ENCODE measurements at regions not wholly inside any gene's neighbourhood (a gene's known extent, or its start where the extent isn't known, plus 50 kb on each side); places are given as distances from the start of the nearest gene placed in this dataset.

DNA sequence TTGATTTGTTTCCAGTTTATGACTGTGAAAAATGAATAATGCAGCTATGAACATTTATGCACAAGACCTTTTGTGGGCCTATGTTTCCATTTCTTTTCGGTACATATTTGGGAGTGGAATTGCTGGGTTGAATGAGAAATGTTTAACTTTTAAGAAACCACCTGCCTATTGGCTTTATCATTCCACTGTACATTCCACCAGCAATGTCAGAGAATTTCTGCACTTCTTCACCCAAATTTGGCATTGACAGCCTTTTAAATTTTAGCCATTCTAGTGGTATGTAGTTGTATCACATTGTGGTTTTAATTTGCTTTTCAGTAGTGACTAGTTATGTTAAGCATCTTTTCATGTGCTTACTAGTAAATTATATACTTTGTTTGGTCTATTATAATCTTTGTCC lies 317.0 kb upstream of the TMTC1 start:
- Histone ChIP-seq H3K4me3 (replicated peaks; ENCODE audit: low read depth, low read length) (no peak overlapping the region), H3K27me3 (replicated peaks; ENCODE audit: control insufficient read depth, insufficient read depth, low read length) (no peaks in the 10 kb centered on the region), H3K36me3 (ENCODE audit: control insufficient read depth, insufficient read depth, low read length) (no peaks in the 10 kb centered on the region)
- DNase-seq (ENCODE audit: extremely low read depth, insufficient read length) = no peak
- TF ChIP-seq, protein P1, sequence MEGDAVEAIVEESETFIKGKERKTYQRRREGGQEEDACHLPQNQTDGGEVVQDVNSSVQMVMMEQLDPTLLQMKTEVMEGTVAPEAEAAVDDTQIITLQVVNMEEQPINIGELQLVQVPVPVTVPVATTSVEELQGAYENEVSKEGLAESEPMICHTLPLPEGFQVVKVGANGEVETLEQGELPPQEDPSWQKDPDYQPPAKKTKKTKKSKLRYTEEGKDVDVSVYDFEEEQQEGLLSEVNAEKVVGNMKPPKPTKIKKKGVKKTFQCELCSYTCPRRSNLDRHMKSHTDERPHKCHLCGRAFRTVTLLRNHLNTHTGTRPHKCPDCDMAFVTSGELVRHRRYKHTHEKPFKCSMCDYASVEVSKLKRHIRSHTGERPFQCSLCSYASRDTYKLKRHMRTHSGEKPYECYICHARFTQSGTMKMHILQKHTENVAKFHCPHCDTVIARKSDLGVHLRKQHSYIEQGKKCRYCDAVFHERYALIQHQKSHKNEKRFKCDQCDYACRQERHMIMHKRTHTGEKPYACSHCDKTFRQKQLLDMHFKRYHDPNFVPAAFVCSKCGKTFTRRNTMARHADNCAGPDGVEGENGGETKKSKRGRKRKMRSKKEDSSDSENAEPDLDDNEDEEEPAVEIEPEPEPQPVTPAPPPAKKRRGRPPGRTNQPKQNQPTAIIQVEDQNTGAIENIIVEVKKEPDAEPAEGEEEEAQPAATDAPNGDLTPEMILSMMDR (IDR thresholded peaks at IDR 0.05; ENCODE audit: insufficient read depth, low read length, poor library complexity, severe bottlenecking) = no peak

DNA sequence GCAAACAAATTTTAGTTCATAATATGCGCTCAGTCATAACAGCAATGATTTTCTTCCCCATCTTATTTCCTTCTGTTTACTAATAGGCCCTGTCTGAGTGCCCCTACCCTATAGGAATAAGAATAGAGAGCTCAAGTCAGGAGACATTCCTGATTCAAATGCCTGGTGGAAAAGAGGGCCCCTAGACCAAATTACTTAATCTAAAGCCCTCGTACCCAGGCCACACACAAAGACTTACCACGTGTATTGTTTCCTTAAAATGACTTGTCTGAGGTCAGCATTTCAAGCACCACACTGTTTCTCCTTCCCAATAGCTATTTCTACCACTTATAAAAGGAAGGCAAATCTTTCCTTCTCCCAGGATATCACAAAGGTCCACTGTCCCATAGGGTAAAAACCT lies 314.9 kb upstream of the TMTC1 start:
- Histone ChIP-seq H3K27me3 (replicated peaks; ENCODE audit: control insufficient read depth, insufficient read depth, low read length) (no peaks in the 10 kb centered on the region), H3K36me3 (ENCODE audit: control insufficient read depth, insufficient read depth, low read length) (no peaks in the 10 kb centered on the region), H3K4me3 (replicated peaks; ENCODE audit: low read depth, low read length) (no peak overlapping the region)
- no peak for DNase-seq (ENCODE audit: extremely low read depth, insufficient read length)
- TF ChIP-seq, protein P1 (IDR thresholded peaks at IDR 0.05; ENCODE audit: insufficient read depth, low read length, poor library complexity, severe bottlenecking) = no peak

DNA sequence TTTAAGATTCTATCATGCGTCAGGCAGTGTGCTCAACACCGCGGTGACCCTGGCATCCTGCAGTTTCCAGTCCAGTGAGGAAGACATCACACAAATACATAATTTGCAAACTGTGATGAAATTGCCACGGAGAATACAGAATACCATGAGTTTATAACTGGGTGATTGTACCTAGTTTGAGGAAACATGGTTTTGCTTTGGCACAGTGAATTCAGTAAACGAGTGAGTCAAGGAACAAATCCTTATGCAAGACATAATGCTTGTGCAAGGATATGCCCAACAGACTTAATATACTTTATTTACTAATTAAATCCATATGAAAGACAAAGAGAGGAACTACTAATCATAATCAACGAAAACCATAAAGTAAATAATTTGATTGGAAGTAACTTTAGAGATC lies 311.8 kb upstream of the TMTC1 start:
- TF ChIP-seq, protein P1 (IDR thresholded peaks at IDR 0.05; ENCODE audit: insufficient read depth, low read length, poor library complexity, severe bottlenecking) = no peak
- no peak for DNase-seq (ENCODE audit: extremely low read depth, insufficient read length)
- Histone ChIP-seq H3K4me3 (replicated peaks; ENCODE audit: low read depth, low read length) (no peak overlapping the region), H3K36me3 (ENCODE audit: control insufficient read depth, insufficient read depth, low read length) (no peaks in the 10 kb centered on the region), H3K27me3 (replicated peaks; ENCODE audit: control insufficient read depth, insufficient read depth, low read length) (no peaks in the 10 kb centered on the region)

- Histone ChIP-seq H3K4me3 (replicated peaks; ENCODE audit: low read depth, low read length) (no peak overlapping the region), H3K27me3 (replicated peaks; ENCODE audit: control insufficient read depth, insufficient read depth, low read length) (no peaks in the 10 kb centered on the region), H3K36me3 (ENCODE audit: control insufficient read depth, insufficient read depth, low read length) (no peaks in the 10 kb centered on the region)
- DNase-seq (ENCODE audit: extremely low read depth, insufficient read length) = no peak
- TF ChIP-seq, protein P1 (IDR thresholded peaks at IDR 0.05; ENCODE audit: insufficient read depth, low read length, poor library complexity, severe bottlenecking) = no peak
These were observed 309.4 kb upstream of the TMTC1 start for GRCh38 chr12:30092983-30093617.

DNA sequence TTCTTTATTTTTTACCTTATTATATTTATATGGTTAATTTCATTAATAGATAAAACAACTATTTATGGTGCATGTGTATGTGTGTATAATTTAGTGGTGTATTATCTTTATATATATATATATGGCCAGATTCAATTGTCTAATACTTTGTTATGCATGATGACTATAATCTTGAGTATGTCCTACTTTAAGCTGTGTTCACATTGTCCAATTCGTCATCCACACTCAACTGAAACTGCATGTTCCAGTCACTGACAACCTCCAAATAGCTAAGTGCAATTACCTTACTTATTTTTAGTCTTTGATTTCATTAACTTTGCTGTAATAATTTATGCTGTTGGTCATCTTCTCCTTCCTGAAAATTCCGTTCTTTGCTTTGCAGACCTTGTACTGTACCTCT lies 306.5 kb upstream of the TMTC1 start:
- Histone ChIP-seq H3K27me3 (replicated peaks; ENCODE audit: control insufficient read depth, insufficient read depth, low read length) (no peaks in the 10 kb centered on the region), H3K4me3 (replicated peaks; ENCODE audit: low read depth, low read length) (no peak overlapping the region), H3K36me3 (ENCODE audit: control insufficient read depth, insufficient read depth, low read length) (no peaks in the 10 kb centered on the region)
- no peak for DNase-seq (ENCODE audit: extremely low read depth, insufficient read length)
- TF ChIP-seq, protein P1 (IDR thresholded peaks at IDR 0.05; ENCODE audit: insufficient read depth, low read length, poor library complexity, severe bottlenecking) = no peak
